ENCODE measurements at regions not wholly inside any gene's neighbourhood (a gene's known extent, or its start where the extent isn't known, plus 50 kb on each side); places are given as distances from the start of the nearest gene placed in this dataset.

DNA sequence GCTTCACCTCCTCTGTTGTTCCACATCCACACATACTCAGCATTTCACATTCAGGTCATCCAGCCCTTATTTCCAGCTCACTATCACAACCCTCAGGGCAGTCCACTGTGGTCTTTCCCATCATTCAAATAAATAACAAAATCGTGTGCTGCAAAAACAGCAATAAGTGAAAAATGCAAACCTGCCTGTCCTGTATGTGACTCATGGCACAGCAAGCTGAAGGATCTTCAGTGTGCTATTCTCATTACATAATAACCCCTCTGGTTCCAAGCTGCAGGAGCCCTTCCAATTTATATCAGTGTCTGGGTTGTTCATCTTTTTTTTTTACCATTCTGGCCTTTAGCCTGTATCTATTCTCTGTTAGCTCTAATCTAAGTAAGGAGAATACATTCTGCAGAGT is 185.3 kb upstream of the UBE2E2 start:
- no peak overlapping the region for H3K4me3 Mint-ChIP-seq
- ATAC-seq: no peak
- H3K9me3 ChIP-seq (ENCODE audit: control insufficient read depth, low read length, poor library complexity, severe bottlenecking): peaks cover 3% of the 10 kb centered on the region

GRCh38 chr3:23019596-23020300 is 183.4 kb upstream of the UBE2E2 start:
- DNase-seq: no peak
- no peak for ATAC-seq
- H3K27me3 Mint-ChIP-seq: no peaks in the 10 kb centered on the region
- H3K9me3 ChIP-seq (ENCODE audit: control insufficient read depth, low read length, poor library complexity, severe bottlenecking): peaks cover 3% of the 10 kb centered on the region
- no peak overlapping the region for H3K27ac Mint-ChIP-seq
- no peaks in the 10 kb centered on the region for H3K4me1 Mint-ChIP-seq
- no peaks in the 10 kb centered on the region for H3K36me3 Mint-ChIP-seq (ENCODE audit: low read depth)
- no peak overlapping the region for H3K4me3 Mint-ChIP-seq

More for the DNA sequence above, 185.3 kb upstream of the UBE2E2 start:
- H3K27me3 Mint-ChIP-seq: no peaks in the 10 kb centered on the region
- H3K36me3 Mint-ChIP-seq (ENCODE audit: low read depth): no peaks in the 10 kb centered on the region
- H3K4me1 Mint-ChIP-seq: no peaks in the 10 kb centered on the region
- H3K27ac Mint-ChIP-seq: no peak overlapping the region
- DNase-seq: no peak

DNA sequence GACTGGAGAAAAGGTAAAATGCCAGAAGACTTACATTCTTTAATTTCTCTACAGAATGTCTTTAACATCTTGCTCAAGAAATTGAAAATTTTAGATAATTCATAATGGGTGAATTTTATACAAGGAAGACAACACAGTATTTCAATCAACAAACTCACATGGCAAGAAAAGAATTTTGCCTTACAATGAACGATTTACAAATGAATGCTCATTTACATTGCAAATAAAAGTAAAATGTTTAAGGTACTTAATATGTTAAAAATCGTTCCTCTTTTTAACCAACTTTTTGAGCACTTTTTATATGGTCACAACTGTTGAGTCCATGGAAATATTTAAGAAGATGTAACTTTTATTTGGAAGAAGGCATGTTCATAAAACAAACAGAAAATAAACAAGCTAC is 174.8 kb upstream of the UBE2E2 start:
- Mint-ChIP-seq H3K4me1 (no peaks in the 10 kb centered on the region), H3K4me3 (no peak overlapping the region), H3K27ac (no peak overlapping the region), H3K36me3 (ENCODE audit: low read depth) (no peaks in the 10 kb centered on the region), H3K27me3 (no peaks in the 10 kb centered on the region)
- DNase-seq (no peak), ATAC-seq (no peak)
- H3K9me3 ChIP-seq (ENCODE audit: control insufficient read depth, low read length, poor library complexity, severe bottlenecking): no peaks in the 10 kb centered on the region

- Mint-ChIP-seq H3K4me1 (no peaks in the 10 kb centered on the region), H3K27me3 (no peaks in the 10 kb centered on the region), H3K36me3 (ENCODE audit: low read depth) (no peaks in the 10 kb centered on the region), H3K27ac (no peak overlapping the region), H3K4me3 (no peak overlapping the region)
- DNase-seq (no peak), ATAC-seq (no peak)
- no peaks in the 10 kb centered on the region for H3K9me3 ChIP-seq (ENCODE audit: control insufficient read depth, low read length, poor library complexity, severe bottlenecking)
Observed at GRCh38 chr3:23029001-23029400, 174.1 kb upstream of the UBE2E2 start.

DNA sequence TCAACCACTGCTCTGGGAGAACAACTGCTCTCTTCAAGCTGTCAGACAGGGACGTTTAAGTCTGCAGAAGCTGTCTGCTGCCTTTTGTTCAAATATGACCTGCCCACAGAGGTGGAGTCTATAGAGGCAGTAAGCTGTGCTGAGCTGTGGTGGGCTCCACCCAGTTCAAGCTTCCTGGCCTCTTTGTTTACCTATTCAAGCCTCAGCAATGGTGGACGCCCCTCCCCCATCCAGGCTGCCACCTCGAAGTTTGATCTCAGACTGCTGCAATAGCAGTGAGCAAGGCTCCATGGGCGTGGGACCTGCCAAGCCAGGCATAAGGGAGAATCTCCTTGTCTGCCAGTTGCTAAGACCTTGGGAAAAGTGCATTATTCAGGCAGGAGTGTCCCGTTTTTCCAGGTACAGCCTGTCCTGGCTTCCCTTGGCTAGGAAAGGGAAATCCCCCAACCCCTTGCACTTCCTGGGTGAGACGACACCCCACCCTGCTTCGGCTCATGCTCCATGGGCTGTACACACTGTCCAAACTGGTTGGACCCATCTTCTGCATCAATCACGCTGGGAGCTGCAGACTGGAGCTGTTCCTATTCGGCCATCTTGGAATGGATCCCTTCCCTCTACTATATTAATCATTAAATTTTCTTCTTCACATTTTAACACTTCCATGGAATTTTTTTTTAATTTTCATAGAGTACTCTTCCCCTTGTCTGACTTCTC is 167.0 kb upstream of the UBE2E2 start:
- H3K4me3 Mint-ChIP-seq: no peak overlapping the region
- ATAC-seq (no peak), DNase-seq (no peak)
- H3K27me3 Mint-ChIP-seq: no peaks in the 10 kb centered on the region
- no peaks in the 10 kb centered on the region for H3K4me1 Mint-ChIP-seq
- no peaks in the 10 kb centered on the region for H3K36me3 Mint-ChIP-seq (ENCODE audit: low read depth)
- no peak overlapping the region for H3K27ac Mint-ChIP-seq
- H3K9me3 ChIP-seq (ENCODE audit: control insufficient read depth, low read length, poor library complexity, severe bottlenecking): no peaks in the 10 kb centered on the region

DNA sequence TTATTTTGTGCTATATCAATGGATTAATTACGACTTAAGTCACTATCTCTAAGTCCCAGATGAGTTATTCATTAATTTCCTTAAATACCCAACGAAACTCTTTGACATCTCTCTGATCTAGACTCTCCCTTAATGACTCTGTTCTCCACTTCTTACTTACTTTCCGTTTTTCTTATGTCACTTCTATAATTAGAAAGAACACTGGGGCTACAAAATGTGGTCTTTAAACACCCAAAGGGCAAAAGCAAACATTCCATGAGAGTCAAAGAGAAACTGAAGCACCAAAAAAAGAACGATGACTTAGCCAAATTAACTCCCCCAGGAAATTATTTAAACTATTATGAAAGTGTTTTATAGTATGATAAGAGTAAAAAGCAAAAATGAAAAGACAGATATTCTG is 166.4 kb upstream of the UBE2E2 start:
- ATAC-seq (no peak), DNase-seq (no peak)
- Mint-ChIP-seq H3K4me1 (no peaks in the 10 kb centered on the region), H3K27me3 (no peaks in the 10 kb centered on the region), H3K4me3 (no peak overlapping the region), H3K36me3 (ENCODE audit: low read depth) (no peaks in the 10 kb centered on the region), H3K27ac (no peak overlapping the region)
- no peaks in the 10 kb centered on the region for H3K9me3 ChIP-seq (ENCODE audit: control insufficient read depth, low read length, poor library complexity, severe bottlenecking)

GRCh38 chr3:23038471-23038870 is 164.7 kb upstream of the UBE2E2 start:
- Mint-ChIP-seq H3K27ac (no peak overlapping the region), H3K36me3 (ENCODE audit: low read depth) (no peaks in the 10 kb centered on the region), H3K27me3 (no peaks in the 10 kb centered on the region), H3K4me1 (no peaks in the 10 kb centered on the region), H3K4me3 (no peak overlapping the region)
- H3K9me3 ChIP-seq (ENCODE audit: control insufficient read depth, low read length, poor library complexity, severe bottlenecking): no peaks in the 10 kb centered on the region
- ATAC-seq (no peak), DNase-seq (no peak)

DNA sequence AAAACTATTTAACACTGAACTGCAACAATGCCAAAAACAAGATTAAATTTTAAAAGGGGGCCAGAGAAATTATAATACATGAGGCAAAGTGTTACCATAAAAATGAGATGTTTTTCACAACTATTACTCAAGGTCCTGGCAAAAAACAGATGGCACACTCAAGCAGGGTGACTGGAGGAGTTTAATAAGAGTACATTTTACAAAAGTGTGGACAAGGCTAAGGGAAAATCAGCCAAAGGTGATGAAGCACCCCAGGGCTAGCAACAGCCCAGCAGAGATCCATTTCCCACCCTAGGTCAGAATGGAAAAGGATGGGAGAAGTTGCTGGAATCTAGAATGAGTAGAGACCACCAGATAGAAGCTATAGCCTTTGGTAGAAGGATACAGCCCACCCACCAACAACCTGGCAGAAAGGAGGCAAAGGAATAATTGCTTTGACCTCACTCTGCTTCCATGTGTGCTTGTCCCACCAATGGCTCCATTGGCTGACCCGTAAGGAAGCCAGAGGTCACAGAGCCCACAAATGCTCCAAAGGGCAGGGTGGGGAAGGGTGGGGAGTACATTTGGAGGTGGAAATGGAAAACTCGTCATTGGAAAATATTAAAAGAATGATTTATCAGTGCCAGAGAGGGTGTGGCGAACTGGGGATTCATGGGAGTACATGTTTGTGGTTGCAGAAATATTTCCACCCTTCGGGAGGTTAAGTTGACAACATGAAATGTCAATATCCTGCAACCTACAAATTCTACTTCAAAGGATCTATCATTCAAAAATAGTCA is 161.0 kb upstream of the UBE2E2 start:
- DNase-seq (no peak), ATAC-seq (no peak)
- no peaks in the 10 kb centered on the region for H3K9me3 ChIP-seq (ENCODE audit: control insufficient read depth, low read length, poor library complexity, severe bottlenecking)
- H3K27ac Mint-ChIP-seq: no peak overlapping the region
- no peaks in the 10 kb centered on the region for H3K27me3 Mint-ChIP-seq
- no peaks in the 10 kb centered on the region for H3K4me1 Mint-ChIP-seq
- no peaks in the 10 kb centered on the region for H3K36me3 Mint-ChIP-seq (ENCODE audit: low read depth)
- H3K4me3 Mint-ChIP-seq: no peak overlapping the region

GRCh38 chr3:23044463-23044862 is 158.7 kb upstream of the UBE2E2 start:
- Mint-ChIP-seq H3K27me3 (no peaks in the 10 kb centered on the region), H3K36me3 (ENCODE audit: low read depth) (no peaks in the 10 kb centered on the region), H3K4me3 (no peak overlapping the region), H3K4me1 (no peaks in the 10 kb centered on the region), H3K27ac (no peak overlapping the region)
- DNase-seq (no peak), ATAC-seq (no peak)
- H3K9me3 ChIP-seq (ENCODE audit: control insufficient read depth, low read length, poor library complexity, severe bottlenecking): no peaks in the 10 kb centered on the region

DNA sequence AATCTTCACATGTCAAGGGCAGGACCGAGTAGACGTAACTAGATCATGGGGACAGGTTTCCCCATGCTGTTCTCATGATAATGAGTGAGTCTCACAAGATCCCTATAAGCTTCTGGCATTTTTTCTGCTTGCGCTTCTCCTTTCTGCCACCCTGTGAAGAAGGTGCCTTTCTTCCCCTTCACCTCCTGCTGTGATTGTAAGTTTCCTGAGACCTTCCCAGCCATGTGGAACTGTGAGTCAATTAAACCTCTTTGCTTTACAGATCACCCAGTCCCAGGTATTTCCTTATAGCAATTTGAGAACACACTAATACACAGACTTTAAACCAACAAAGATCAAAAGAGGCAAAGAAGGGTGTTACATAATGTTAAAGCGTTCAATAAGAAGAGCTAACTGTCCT is 156.6 kb upstream of the UBE2E2 start:
- ATAC-seq: no peak
- H3K4me1 Mint-ChIP-seq: no peaks in the 10 kb centered on the region
- no peaks in the 10 kb centered on the region for H3K9me3 ChIP-seq (ENCODE audit: control insufficient read depth, low read length, poor library complexity, severe bottlenecking)

DNA sequence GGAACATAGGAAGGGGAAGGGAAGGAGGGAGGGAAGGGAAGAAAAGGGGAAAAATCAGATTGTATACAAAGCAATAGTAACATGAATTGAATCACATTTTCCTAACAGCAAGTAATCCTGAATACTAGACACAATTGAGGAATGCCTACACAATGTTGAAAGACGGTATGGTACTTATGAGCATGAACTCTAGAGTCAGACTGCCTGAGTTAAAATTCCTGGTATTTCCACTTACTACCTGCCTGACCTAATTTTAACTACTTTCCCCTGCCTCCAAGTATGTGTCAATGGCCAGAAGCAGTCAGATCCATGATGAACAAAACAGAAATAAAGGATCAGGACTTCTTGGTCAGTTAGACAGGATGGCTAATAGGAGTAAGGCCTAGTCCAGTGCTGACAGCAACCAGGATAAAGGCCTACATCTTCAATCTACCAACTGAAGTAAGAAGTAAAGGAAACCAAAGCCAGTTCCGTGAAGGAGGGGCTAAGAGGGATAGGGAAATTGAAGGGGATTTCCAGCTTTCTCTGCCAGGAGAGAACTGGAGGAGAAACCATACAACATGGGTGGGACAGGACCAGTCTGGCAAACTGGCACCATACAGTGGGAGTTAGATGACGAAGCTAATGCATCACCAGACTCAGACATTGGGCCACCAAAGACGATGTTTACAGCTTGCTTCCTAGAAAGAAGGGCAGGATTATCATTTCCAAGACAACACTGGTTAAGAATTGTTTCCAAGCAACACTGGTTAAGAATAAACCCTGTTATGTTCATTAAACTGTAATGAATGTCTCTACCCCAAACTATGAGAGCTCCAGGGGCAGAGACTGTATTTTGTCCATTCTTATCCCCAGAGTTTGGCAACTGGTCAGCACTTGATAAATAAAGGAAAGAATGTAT is 151.6 kb upstream of the UBE2E2 start:
- no peaks in the 10 kb centered on the region for H3K36me3 Mint-ChIP-seq (ENCODE audit: low read depth)
- no peak overlapping the region for H3K4me3 Mint-ChIP-seq
- no peaks in the 10 kb centered on the region for H3K4me1 Mint-ChIP-seq
- no peaks in the 10 kb centered on the region for H3K9me3 ChIP-seq (ENCODE audit: control insufficient read depth, low read length, poor library complexity, severe bottlenecking)
- H3K27ac Mint-ChIP-seq: no peak overlapping the region
- no peaks in the 10 kb centered on the region for H3K27me3 Mint-ChIP-seq
- ATAC-seq: no peak
- DNase-seq: no peak

More for the DNA sequence above, 156.6 kb upstream of the UBE2E2 start:
- no peak for DNase-seq
- Mint-ChIP-seq H3K4me3 (no peak overlapping the region), H3K36me3 (ENCODE audit: low read depth) (no peaks in the 10 kb centered on the region), H3K27ac (no peak overlapping the region), H3K27me3 (no peaks in the 10 kb centered on the region)

DNA sequence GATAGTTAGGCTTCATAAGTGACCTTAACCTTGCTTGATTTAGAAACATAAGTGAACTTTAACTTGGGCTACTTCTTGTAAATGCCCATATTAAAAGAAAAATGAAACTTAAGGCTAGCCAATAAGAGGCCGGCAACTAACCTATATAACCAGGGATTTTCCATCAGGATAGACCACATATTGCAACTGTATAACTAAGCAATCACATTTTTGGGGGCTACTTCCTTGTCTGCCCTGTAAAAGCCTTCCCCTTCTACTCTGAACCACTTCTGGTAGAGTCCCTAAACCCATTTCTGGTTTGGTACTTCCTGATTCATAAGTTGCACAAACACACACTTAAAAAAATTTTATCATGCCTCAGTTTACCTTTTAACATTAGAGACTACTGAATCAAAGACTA is 150.9 kb upstream of the UBE2E2 start:
- no peaks in the 10 kb centered on the region for H3K4me1 Mint-ChIP-seq
- H3K4me3 Mint-ChIP-seq: no peak overlapping the region
- no peaks in the 10 kb centered on the region for H3K27me3 Mint-ChIP-seq
- H3K27ac Mint-ChIP-seq: no peak overlapping the region
- H3K36me3 Mint-ChIP-seq (ENCODE audit: low read depth): no peaks in the 10 kb centered on the region
- ATAC-seq: no peak
- DNase-seq: no peak
- no peaks in the 10 kb centered on the region for H3K9me3 ChIP-seq (ENCODE audit: control insufficient read depth, low read length, poor library complexity, severe bottlenecking)

GRCh38 chr3:23052620-23053019 is 150.5 kb upstream of the UBE2E2 start:
- H3K9me3 ChIP-seq (ENCODE audit: control insufficient read depth, low read length, poor library complexity, severe bottlenecking): no peaks in the 10 kb centered on the region
- Mint-ChIP-seq H3K27ac (no peak overlapping the region), H3K27me3 (no peaks in the 10 kb centered on the region), H3K4me1 (no peaks in the 10 kb centered on the region), H3K4me3 (no peak overlapping the region), H3K36me3 (ENCODE audit: low read depth) (no peaks in the 10 kb centered on the region)
- DNase-seq: no peak
- no peak for ATAC-seq

All from T-helper 17 cell (primary cell).